Neuronal stem cell (in vitro differentiated cells): ENCODE measurements at regions not wholly inside any gene's neighbourhood (a gene's known extent, or its start where the extent isn't known, plus 50 kb on each side); places are given as distances from the start of the nearest gene placed in this dataset.

Experiments used
- DNase-seq: peaks from one replicate; pipeline ENCODE4 v3.0.0-alpha.2; 2013; ENCODE audit warnings: low spot score
- H2AFZ ChIP-seq: one replicate; pipeline ENCODE4 v1.6.1; 2013; ENCODE audit warnings: mild to moderate bottlenecking, low read length, inconsistent platforms
- H2AK5ac ChIP-seq: 2 replicates; pipeline ENCODE4 v1.6.1; 2013; ENCODE audit warnings: low read depth, mild to moderate bottlenecking, inconsistent platforms, low read length, moderate library complexity, mixed read lengths
- H2BK120ac ChIP-seq: 2 replicates; pipeline ENCODE4 v1.6.1; 2013; ENCODE audit warnings: low read depth, mild to moderate bottlenecking, inconsistent platforms, low read length, moderate library complexity, mixed read lengths
- H2BK12ac ChIP-seq: one replicate; pipeline ENCODE4 v1.6.1; 2013; ENCODE audit warnings: low read length, inconsistent platforms
- H2BK15ac ChIP-seq: 2 replicates; pipeline ENCODE4 v1.6.1; 2013; ENCODE audit warnings: mild to moderate bottlenecking, low read length, inconsistent platforms, mixed read lengths
- H2BK5ac ChIP-seq: one replicate; pipeline ENCODE4 v1.6.1; 2013; ENCODE audit warnings: inconsistent platforms, mild to moderate bottlenecking, low read length, moderate library complexity
- H3K14ac ChIP-seq: one replicate; pipeline ENCODE4 v1.6.1; 2013; ENCODE audit warnings: low read length, inconsistent platforms
- H3K18ac ChIP-seq: 2 replicates; pipeline ENCODE4 v1.6.1; 2013; ENCODE audit warnings: low read length, inconsistent platforms
- H3K23ac ChIP-seq: 2 replicates; pipeline ENCODE4 v1.6.1; 2013; ENCODE audit warnings: low read depth, mild to moderate bottlenecking, mixed read lengths, low read length, inconsistent platforms; ENCODE audit not compliant: poor library complexity
- H3K27ac ChIP-seq: replicated peaks from 3 replicates; pipeline ENCODE4 v1.5.1; 2013; ENCODE audit warnings: low read length, inconsistent platforms
- H3K27me3 ChIP-seq, 3 experiments: 2 replicates each; pipeline ENCODE4 v1.6.1; 2013; ENCODE audit warnings: low read length in 3 of 3, mild to moderate bottlenecking in 2 of 3, inconsistent platforms in 1 of 3, low read depth in 1 of 3, mixed read lengths in 1 of 3, moderate library complexity in 1 of 3; ENCODE audit not compliant: control insufficient read depth in 3 of 3, insufficient read depth in 3 of 3
- H3K36me3 ChIP-seq, 2 donors: replicated peaks in 1 of 2; 2 replicates each; pipeline ENCODE4 v1.6.1; 2013; ENCODE audit warnings: low read length in 2 of 2; ENCODE audit not compliant: control insufficient read depth in 2 of 2, insufficient read depth in 2 of 2
- H3K4ac ChIP-seq: 2 replicates; pipeline ENCODE4 v1.6.1; 2013; ENCODE audit warnings: inconsistent platforms, mild to moderate bottlenecking, low read length, moderate library complexity
- H3K4me1 ChIP-seq, 2 donors: 1 replicate in 1 of 2; 2 replicates in 1 of 2; pipeline ENCODE4 v1.6.1; 2013; ENCODE audit warnings: low read length in 2 of 2, low read depth in 1 of 2; ENCODE audit not compliant: control insufficient read depth in 2 of 2, insufficient read depth in 1 of 2
- H3K4me2 ChIP-seq: one replicate; pipeline ENCODE4 v1.6.1; 2013; ENCODE audit warnings: mild to moderate bottlenecking, low read length, inconsistent platforms; ENCODE audit not compliant: insufficient read depth, poor library complexity, severe bottlenecking
- H3K4me3 ChIP-seq, 2 donors: 2 replicates each; pipeline ENCODE4 v1.5.1; 2013; ENCODE audit warnings: low read length in 2 of 2, mild to moderate bottlenecking in 2 of 2, inconsistent platforms in 1 of 2, moderate library complexity in 1 of 2
- H3K79me1 ChIP-seq: one replicate; pipeline ENCODE4 v1.6.1; 2013; ENCODE audit warnings: low read depth, mild to moderate bottlenecking, inconsistent platforms, low read length, moderate library complexity
- H3K9ac ChIP-seq: one replicate; pipeline ENCODE4 v1.6.1; 2013; ENCODE audit warnings: mild to moderate bottlenecking, low read depth, low read length, inconsistent platforms; ENCODE audit not compliant: poor library complexity
- H3K9me3 ChIP-seq, 2 donors: replicated peaks in 1 of 2; 2 replicates each; pipeline versions ENCODE3 to v1.6.1; 2013; ENCODE audit warnings: low read length in 2 of 2, mild to moderate bottlenecking in 2 of 2, inconsistent platforms in 1 of 2, low read depth in 1 of 2, mixed read lengths in 1 of 2, moderate library complexity in 1 of 2; ENCODE audit not compliant: control insufficient read depth in 2 of 2, insufficient read depth in 1 of 2
- H4K8ac ChIP-seq: one replicate; pipeline ENCODE4 v1.6.1; 2013; ENCODE audit warnings: low read depth, mild to moderate bottlenecking, inconsistent platforms, low read length, moderate library complexity
- H4K91ac ChIP-seq: one replicate; pipeline ENCODE4 v1.6.1; 2013; ENCODE audit warnings: low read length, low read depth, mild to moderate bottlenecking, inconsistent platforms; ENCODE audit not compliant: poor library complexity
- WGBS, 2 donors: extraction: QIAGEN DNeasy Blood & Tissue Kit; methylation state at CpG; one replicate each; pipeline ENCODE4 v1.1.7; 2013; ENCODE audit warnings: missing lambda C conversion rate in 2 of 2, mixed read lengths in 1 of 2; ENCODE audit not compliant: insufficient read length in 2 of 2, insufficient replicate concordance in 1 of 2; ENCODE audit errors: extremely low coverage in 2 of 2; 5-methylcytosine and 5-hydroxymethylcytosine counted together

DNA sequence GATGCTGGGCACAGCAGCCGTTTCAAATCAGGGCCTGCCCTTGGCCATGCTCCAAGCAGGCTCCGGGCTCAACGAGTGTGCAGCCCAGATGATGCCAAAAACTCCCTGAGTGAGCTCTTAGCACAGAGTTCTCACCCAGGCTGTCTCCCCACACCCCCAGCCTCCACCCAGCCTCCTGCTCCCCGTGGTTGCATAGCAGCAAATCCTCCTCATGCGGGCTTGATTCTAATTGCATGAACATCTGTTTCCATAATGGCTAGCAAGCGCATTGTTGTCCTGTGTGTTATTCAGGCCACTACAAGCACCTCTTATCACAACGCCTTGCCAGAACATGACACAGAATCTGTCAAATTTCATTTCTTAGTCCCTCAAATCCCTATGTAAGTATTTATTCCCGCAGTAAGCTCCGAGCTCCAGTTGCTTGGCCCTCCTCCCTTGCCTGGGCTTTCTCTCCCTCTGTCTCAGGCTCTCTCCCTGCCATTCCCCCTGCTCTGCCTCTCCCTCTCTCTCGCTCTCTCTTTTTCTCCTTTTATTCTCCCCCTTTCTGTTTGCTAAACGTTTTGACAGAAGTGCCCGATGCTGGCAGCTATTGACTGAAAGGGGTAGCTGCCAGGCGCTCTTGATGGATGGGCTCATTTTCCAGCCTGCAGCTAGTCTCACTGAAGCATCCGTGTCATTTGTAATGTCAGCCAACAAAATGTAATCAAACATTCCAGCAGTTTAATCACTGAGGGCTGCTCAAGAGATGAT is 306.5 kb downstream of the IL20RB start:
- H3K36me3 ChIP-seq: no peaks in the 10 kb centered on the region
- no peak overlapping the region for H3K23ac ChIP-seq
- H2AFZ ChIP-seq: no peak overlapping the region
- H4K91ac ChIP-seq: no peak overlapping the region
- H3K4me1 ChIP-seq: peaks cover 0 to 14% of the 10 kb centered on the region in 2 donors
- H2AK5ac ChIP-seq: no peak overlapping the region
- H2BK5ac ChIP-seq: no peak overlapping the region
- H3K27ac ChIP-seq: no peak overlapping the region
- H3K4me3 ChIP-seq: no peak overlapping the region
- H3K27me3 ChIP-seq: no peaks in the 10 kb centered on the region
- no peak overlapping the region for H2BK120ac ChIP-seq
- DNase-seq: no peak
- no peak overlapping the region for H2BK15ac ChIP-seq
- H3K14ac ChIP-seq: no peak overlapping the region
- H4K8ac ChIP-seq: no peak overlapping the region
- no peaks in the 10 kb centered on the region for H3K9me3 ChIP-seq
- H2BK12ac ChIP-seq: no peak overlapping the region
- no peaks in the 10 kb centered on the region for H3K79me1 ChIP-seq
- WGBS, 2 donors: no CpG with 5 or more reads among the region's 14 CpGs
- no peak overlapping the region for H3K4me2 ChIP-seq
- H3K9ac ChIP-seq: no peak overlapping the region
- H3K18ac ChIP-seq: peak overlapping the region; percentile 4
- H3K4ac ChIP-seq: no peak overlapping the region

DNA sequence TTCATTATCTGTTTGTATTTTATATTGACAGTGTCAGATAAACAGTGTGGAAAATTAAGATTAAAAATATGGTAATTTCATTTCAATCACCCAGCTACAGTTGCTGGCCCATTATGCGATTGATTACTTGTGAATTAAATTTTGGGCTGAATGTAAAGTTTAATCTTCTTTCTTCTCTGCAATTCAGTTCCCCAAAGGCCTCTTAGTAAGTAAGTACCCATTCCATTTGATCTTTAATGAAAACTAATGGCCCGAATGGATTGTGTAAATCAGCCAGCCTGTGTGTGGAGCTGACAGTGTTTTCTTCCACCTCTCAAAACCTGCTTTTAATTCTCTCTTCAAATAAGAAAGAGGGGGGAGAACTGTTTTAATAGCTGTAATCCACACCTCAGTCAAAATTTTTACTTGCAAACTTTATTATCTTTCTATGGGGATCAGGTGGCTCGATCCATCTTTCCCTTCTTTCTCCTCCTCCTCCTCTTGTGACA is 307.1 kb downstream of the IL20RB start:
- H3K27me3 ChIP-seq: no peaks in the 10 kb centered on the region
- H3K14ac ChIP-seq: no peak overlapping the region
- no peak overlapping the region for H4K91ac ChIP-seq
- no peak overlapping the region for H3K4me2 ChIP-seq
- H3K23ac ChIP-seq: no peak overlapping the region
- H3K79me1 ChIP-seq: no peaks in the 10 kb centered on the region
- H4K8ac ChIP-seq: no peak overlapping the region
- no peak for DNase-seq
- H3K36me3 ChIP-seq: no peaks in the 10 kb centered on the region
- no peak overlapping the region for H3K9ac ChIP-seq
- no peak overlapping the region for H3K18ac ChIP-seq
- no peak overlapping the region for H2BK15ac ChIP-seq
- H3K4me3 ChIP-seq: no peak overlapping the region
- H2AK5ac ChIP-seq: no peak overlapping the region
- no peak overlapping the region for H2BK5ac ChIP-seq
- no peak overlapping the region for H2AFZ ChIP-seq
- WGBS, 2 donors: no CpG with 5 or more reads among the region's 3 CpGs
- H2BK120ac ChIP-seq: no peak overlapping the region
- no peak overlapping the region for H3K4ac ChIP-seq
- H3K4me1 ChIP-seq: peaks cover 0 to 15% of the 10 kb centered on the region in 2 donors
- H2BK12ac ChIP-seq: no peak overlapping the region
- H3K27ac ChIP-seq: no peak overlapping the region
- no peaks in the 10 kb centered on the region for H3K9me3 ChIP-seq

DNA sequence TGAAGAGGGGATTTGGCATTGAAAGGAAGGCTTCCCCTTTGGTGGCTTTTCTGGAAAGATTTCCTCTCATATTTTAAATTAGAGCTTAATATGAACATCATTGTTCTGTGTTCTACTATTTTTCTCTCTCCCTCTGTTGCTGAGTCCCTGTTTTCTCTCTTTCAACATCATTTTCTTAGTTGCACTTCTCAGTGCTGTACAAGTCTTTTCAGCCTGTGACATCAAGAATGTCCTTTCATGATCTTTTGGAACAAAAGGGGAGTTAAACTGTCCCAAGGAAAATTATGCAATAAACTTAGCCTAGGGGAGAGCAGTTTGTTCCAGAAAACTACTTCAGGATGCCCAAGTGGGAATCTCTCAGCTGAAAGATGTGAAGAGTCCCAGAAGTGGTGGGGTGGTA is 325.1 kb downstream of the IL20RB start:
- Histone ChIP-seq H2BK15ac (no peak overlapping the region), H4K8ac (no peak overlapping the region), H3K9me3 (no peaks in the 10 kb centered on the region), H3K18ac (no peak overlapping the region), H3K4me1 (peaks cover 0 to 4% of the 10 kb centered on the region in 2 donors), H2BK12ac (no peak overlapping the region), H3K79me1 (no peaks in the 10 kb centered on the region), H3K27me3 (no peaks in the 10 kb centered on the region), H3K4me3 (no peak overlapping the region), H3K14ac (no peak overlapping the region), H2BK5ac (no peak overlapping the region), H3K9ac (no peak overlapping the region), H3K4ac (no peak overlapping the region), H3K27ac (no peak overlapping the region), H3K23ac (no peak overlapping the region), H3K4me2 (no peak overlapping the region), H2BK120ac (no peak overlapping the region), H2AK5ac (no peak overlapping the region), H4K91ac (no peak overlapping the region), H2AFZ (no peak overlapping the region), H3K36me3 (no peaks in the 10 kb centered on the region)
- no peak for DNase-seq

DNA sequence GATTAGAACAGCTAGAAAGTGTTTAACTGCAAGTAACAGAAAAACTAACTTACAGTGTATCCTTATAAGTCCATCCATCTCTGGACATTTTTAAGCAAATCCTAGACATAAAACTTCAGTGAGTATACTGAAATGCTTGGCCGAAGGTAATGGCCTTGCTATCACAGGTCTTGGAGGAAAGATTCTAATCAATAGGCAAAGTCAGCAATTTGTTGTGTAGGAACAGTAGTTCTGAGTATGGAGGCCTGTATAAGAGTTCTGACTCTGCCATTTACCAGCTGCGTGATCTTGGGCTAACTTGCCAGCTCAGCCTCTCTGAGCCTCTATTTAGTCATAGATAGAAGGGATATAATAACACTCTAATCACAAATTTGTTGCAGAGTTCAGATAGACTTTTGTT is 328.1 kb downstream of the IL20RB start:
- H3K14ac ChIP-seq: no peak overlapping the region
- no peaks in the 10 kb centered on the region for H3K27me3 ChIP-seq
- no peak overlapping the region for H3K23ac ChIP-seq
- no peak overlapping the region for H3K4me2 ChIP-seq
- no peak overlapping the region for H2AK5ac ChIP-seq
- no peak overlapping the region for H3K27ac ChIP-seq
- no peaks in the 10 kb centered on the region for H3K36me3 ChIP-seq
- H3K4me1 ChIP-seq: no peaks in the 10 kb centered on the region
- H3K4me3 ChIP-seq: no peak overlapping the region
- no peak overlapping the region for H3K9ac ChIP-seq
- H3K18ac ChIP-seq: no peak overlapping the region
- no peak overlapping the region for H2BK12ac ChIP-seq
- H2BK120ac ChIP-seq: no peak overlapping the region
- no peak overlapping the region for H2BK15ac ChIP-seq
- H4K8ac ChIP-seq: no peak overlapping the region
- H3K79me1 ChIP-seq: no peaks in the 10 kb centered on the region
- no peaks in the 10 kb centered on the region for H3K9me3 ChIP-seq
- no peak overlapping the region for H2AFZ ChIP-seq
- WGBS, 2 donors: no CpG with 5 or more reads among the region's 2 CpGs
- no peak for DNase-seq
- no peak overlapping the region for H4K91ac ChIP-seq
- H2BK5ac ChIP-seq: no peak overlapping the region
- H3K4ac ChIP-seq: no peak overlapping the region
